H54 (cell line): ENCODE measurements at regions not wholly inside any gene's neighbourhood (a gene's known extent, or its start where the extent isn't known, plus 50 kb on each side); places are given as distances from the start of the nearest gene placed in this dataset.

ENCODE experiments used
- DNase-seq: peaks from one replicate; pipeline ENCODE4 v3.0.0; 2011; ENCODE audit warnings: low spot score, mixed read lengths; ENCODE audit not compliant: insufficient read length
- FAIRE-seq: peaks from 3 replicates; lab custom pipeline; 2011; peaks lifted over from hg19 to GRCh38; lab: Jason Lieb, UNC
- POLR2A ChIP-seq: IDR thresholded peaks from 2 replicates; pipeline ENCODE4 v1.6.1; 2011; ENCODE audit warnings: low read depth, mild to moderate bottlenecking, low read length

DNA sequence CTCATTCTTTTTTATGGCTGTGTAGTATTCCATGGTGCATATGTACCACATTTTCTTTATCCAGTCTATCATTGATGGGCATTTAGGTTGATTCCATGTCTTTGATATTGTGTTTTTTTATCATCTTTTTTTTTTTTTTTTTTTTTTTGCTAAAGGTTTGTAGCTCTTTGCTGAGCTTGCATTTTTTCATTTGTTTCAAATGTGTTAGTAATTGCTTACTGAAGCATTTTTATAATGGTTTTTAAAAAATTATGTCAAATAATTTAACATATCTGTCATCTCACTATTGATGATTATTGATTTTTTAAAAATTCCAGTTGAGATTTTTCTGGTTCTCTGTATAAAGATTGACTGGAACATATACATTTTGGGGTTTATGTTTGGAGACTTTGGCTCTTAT lies 934.6 kb downstream of the TUSC7 start:
- no peak for TF ChIP-seq POLR2A
- DNase-seq (no peak), FAIRE-seq (no peak)

DNA sequence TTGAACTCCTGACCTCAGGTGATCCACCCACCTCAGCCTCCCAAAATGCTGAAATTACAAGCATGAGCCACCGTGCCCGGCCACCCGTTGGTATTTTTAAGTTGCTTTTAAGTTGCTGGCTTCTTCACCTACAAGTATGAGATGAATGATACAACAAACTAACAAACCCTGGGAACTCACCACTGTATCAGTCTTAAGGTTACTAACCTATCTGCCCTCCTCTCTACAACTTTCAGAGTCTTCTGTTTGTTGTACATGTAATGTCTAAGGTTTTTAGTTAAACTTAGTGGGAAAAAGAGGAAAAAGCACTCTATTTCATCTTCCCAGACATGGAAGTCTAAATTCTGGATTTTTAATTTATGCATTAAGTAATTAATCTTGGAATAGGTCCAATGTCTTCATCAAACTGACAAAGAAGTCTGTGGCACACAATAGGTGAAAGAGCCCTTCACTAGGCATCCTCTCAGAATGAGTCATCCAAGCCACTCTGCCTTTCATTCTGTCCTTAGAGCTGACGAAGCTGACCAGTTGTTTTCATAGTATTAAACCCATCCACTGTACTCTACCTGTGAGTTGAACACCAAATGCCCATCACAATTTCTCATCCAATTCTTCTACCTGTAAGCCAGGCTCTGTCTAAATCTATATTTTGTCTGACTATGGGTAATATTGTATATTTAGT lies 936.1 kb downstream of the TUSC7 start:
- FAIRE-seq (no peak), DNase-seq (no peak)
- TF ChIP-seq POLR2A = no peak

DNA sequence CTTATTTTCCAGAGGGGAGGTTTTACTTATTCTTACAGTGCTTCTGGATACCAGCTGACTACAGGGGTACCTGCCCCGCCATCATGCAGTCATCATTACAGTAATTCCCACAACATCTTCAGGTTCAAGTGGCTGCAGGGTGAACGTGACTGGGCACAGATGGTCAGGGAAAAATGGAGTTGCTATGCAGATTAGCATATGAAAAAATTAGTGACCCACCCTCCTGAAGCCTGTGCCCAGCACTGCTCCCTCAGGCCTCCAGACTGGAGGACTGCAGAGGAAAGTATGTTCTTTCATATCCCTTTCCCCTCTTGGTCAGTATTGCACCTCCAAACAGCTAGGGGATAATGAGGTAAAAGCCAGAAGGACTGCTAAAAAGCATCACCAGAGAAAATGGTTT lies 937.9 kb downstream of the TUSC7 start:
- no peak for FAIRE-seq
- DNase-seq = no peak
- TF ChIP-seq POLR2A = no peak

- TF ChIP-seq POLR2A = no peak
- DNase-seq (no peak), FAIRE-seq (no peak)
Observed at GRCh38 chr3:117651246-117651645, 941.7 kb downstream of the TUSC7 start.

DNA sequence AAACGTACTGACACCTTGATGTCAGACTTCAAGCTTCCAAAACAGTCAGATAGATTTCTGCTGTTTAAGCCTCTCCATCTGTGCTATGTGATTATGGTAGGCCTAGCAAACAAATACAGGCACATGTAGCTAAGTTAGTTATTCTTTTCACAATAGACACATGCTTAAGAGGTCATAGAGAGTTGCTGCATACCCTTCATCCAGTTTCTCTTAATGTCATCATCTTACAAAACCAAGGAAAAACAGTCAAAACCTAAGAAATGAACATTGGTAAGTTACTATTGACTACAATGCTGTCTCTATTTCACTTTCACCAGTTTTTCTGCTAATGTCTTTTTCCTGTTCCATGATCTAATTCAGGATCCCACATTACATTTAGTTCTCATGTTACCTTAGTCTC lies 946.8 kb downstream of the TUSC7 start:
- no peak for TF ChIP-seq POLR2A
- DNase-seq = no peak
- no peak for FAIRE-seq

DNA sequence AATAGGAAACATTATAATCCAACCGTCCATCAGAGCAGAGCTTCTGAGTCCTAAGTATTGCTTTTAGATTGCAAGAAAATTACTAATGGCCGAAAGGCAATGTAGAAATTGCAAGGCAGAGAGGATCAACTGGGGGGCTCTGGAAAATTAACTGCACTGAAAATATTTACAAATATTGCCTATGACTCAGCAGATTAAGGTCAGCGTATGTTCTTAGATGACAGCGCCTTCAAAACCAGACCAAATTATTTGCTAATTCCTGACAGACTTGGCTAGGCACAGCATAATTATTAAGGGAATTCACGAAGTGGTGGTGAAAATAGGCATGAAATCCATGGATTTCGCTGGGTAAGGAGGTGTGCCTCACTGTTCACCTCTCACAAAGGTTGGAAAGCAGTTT lies 947.7 kb downstream of the TUSC7 start:
- no peak for FAIRE-seq
- no peak for TF ChIP-seq POLR2A
- no peak for DNase-seq

DNA sequence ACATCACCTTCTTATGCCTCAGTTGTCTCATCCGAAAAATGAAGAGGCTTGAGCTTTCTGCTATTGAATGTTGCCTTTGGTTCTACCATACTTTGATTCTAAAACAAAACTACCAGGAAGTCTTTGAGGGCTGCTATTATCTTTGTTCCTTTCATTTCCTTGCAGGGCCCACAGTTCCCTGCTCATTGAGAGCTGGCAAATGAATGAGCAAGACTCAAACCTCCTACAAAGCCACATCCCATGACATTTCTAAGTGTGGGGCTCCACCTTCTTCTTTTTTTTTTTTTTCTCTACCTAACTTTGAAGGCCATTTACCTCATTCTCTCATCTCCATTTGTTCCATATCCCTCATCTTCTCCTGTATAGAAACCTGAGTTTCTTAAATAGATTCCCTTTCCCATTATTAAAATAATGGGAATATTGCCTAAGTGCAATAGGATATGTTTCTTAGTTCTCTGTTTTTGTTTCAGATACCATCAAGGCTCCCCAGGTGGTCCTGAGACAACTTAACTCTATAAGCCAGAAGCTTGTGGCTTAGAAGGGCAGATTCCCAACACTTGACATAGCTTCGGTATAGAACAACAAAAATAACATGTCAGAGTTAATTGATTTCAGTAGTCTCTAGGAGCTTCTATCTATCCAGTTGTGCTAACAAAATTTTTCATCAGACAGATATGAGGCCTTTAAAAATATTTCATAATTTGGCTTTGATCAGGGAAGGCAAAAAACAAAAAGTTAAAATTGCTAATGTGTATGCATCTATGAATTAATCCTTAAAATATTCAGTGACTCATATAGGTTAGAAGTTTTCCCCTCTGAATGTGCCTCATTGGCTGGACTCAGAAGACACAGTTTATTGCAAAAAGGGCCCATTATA lies 951.6 kb downstream of the TUSC7 start:
- TF ChIP-seq POLR2A = no peak
- DNase-seq (no peak), FAIRE-seq (no peak)

DNA sequence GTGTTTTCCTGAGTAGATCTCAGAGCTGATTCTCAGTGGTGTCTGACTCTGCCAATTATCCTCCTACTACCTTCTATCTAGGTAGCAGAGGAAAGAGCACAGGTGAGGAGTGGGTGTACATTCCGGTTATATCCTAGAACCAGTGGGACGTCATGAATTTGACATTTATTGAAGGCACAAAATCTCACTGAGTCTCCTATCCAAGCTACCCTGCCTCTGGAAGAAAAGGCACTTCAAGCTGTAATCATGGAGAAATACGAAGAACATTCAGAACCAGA lies 952.2 kb downstream of the TUSC7 start:
- no peak for TF ChIP-seq POLR2A
- DNase-seq = no peak

DNA sequence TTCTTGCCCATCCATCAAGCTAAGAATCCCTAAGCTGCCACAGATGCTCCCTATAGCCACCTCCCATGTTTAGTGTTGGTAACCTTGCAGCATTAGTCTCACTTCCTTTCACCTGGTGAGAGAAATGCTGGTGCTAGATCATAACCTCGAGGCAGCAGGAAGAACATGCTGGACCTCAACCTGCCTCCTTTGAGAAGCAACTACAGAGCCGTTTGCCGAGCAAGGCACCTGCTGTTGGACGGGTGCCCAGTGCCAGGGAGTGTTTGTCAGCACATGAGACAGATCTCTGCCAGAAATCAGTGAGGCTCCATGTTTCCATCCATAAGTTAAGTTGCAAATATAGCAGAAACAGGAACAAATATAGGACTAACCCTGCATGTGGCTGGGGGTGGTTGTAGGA lies 955.7 kb downstream of the TUSC7 start:
- TF ChIP-seq POLR2A = no peak
- no peak for DNase-seq
- no peak for FAIRE-seq

More for the DNA sequence above, 952.2 kb downstream of the TUSC7 start:
- no peak for FAIRE-seq

- FAIRE-seq = no peak
- no peak for DNase-seq
- TF ChIP-seq POLR2A = no peak
Observed at GRCh38 chr3:117666325-117666724, 956.7 kb downstream of the TUSC7 start.

DNA sequence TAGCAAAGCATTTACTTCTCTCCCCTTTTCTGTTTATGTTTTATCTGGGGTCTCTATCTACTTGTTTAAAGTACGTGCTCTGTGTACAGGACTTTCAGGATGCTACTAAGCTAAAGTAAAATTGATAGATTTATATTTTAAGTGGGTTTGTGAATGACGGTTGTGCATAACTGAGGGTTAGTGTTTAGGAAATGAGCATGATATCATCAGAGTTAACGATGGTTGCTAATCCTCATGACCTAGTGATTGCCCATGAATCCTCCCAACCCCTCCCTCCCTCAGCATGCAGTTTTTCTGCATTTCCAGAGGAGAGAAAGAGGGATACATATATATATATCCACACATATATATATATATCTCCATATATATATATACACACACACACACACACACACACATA lies 957.2 kb downstream of the TUSC7 start:
- no peak for FAIRE-seq

GRCh38 chr3:117669774-117670173 lies 960.2 kb downstream of the TUSC7 start:
- no peak for DNase-seq
- FAIRE-seq = no peak
- TF ChIP-seq POLR2A = no peak

More for the DNA sequence above, 957.2 kb downstream of the TUSC7 start:
- TF ChIP-seq POLR2A = no peak
- no peak for DNase-seq

- no peak for FAIRE-seq
- DNase-seq = no peak
- TF ChIP-seq POLR2A = no peak
Observed at GRCh38 chr3:117671722-117672318, 962.2 kb downstream of the TUSC7 start.

- TF ChIP-seq POLR2A = no peak
- FAIRE-seq (no peak), DNase-seq (no peak)
Observed at GRCh38 chr3:117674321-117674720, 964.7 kb downstream of the TUSC7 start.

- DNase-seq = no peak
- FAIRE-seq = no peak
- no peak for TF ChIP-seq POLR2A
Observed at GRCh38 chr3:117681619-117682018, 972.0 kb downstream of the TUSC7 start.
